GM18861 (cell line): ENCODE measurements at regions not wholly inside any gene's neighbourhood (a gene's known extent, or its start where the extent isn't known, plus 50 kb on each side); places are given as distances from the start of the nearest gene placed in this dataset.
"Not testable (repeated sequence)": the region's sequence is repeated elsewhere in the genome, so short reads cannot be mapped to it uniquely, and the experiment has no call there.

ENCODE experiments used
- ATAC-seq: cut with Tn5 transposase; IDR thresholded peaks from one replicate; pipeline ENCODE4 v1.9.1; 2021; ENCODE audit not compliant: unreplicated experiment

GRCh38 chr4:79748835-79749234 lies 324.2 kb downstream of the ANTXR2 start:
- no peak for ATAC-seq

- no peak for ATAC-seq
These were observed 325.8 kb downstream of the ANTXR2 start for GRCh38 chr4:79747252-79747651.

GRCh38 chr4:79743014-79743413 lies 330.0 kb downstream of the ANTXR2 start:
- no peak for ATAC-seq

GRCh38 chr4:79739912-79740311 lies 331.9 kb upstream of the GK2 start:
- ATAC-seq = no peak

- no peak for ATAC-seq
These were observed 315.5 kb upstream of the GK2 start for GRCh38 chr4:79723507-79723906.

- ATAC-seq = no peak
These were observed 292.3 kb upstream of the GK2 start for GRCh38 chr4:79700356-79700755.

- ATAC-seq = no peak
These were observed 289.4 kb upstream of the GK2 start for GRCh38 chr4:79697444-79697843.

GRCh38 chr4:79696534-79696933 lies 288.5 kb upstream of the GK2 start:
- not testable (repeated sequence) for ATAC-seq

- ATAC-seq = no peak
These were observed 287.8 kb upstream of the GK2 start for GRCh38 chr4:79695848-79696247.

GRCh38 chr4:79689740-79690139 lies 281.7 kb upstream of the GK2 start:
- ATAC-seq = no peak

- no peak for ATAC-seq
These were observed 280.7 kb upstream of the GK2 start for GRCh38 chr4:79688691-79689090.

- ATAC-seq = no peak
These were observed 279.0 kb upstream of the GK2 start for GRCh38 chr4:79687006-79687405.

- no peak for ATAC-seq
These were observed 277.5 kb upstream of the GK2 start for GRCh38 chr4:79685542-79685941.

- ATAC-seq = no peak
These were observed 276.5 kb upstream of the GK2 start for GRCh38 chr4:79684516-79684915.

- ATAC-seq = no peak
These were observed 274.9 kb upstream of the GK2 start for GRCh38 chr4:79682801-79683530.

- no peak for ATAC-seq
These were observed 274.1 kb upstream of the GK2 start for GRCh38 chr4:79682161-79682560.

- ATAC-seq = no peak
These were observed 271.8 kb upstream of the GK2 start for GRCh38 chr4:79679859-79680258.

GRCh38 chr4:79678472-79679202 lies 270.6 kb upstream of the GK2 start:
- ATAC-seq = no peak

GRCh38 chr4:79676705-79677104 lies 268.7 kb upstream of the GK2 start:
- ATAC-seq = no peak

GRCh38 chr4:79674906-79675305 lies 266.9 kb upstream of the GK2 start:
- ATAC-seq = not testable (repeated sequence)

GRCh38 chr4:79673898-79674297 lies 265.9 kb upstream of the GK2 start:
- ATAC-seq = no peak

GRCh38 chr4:79673377-79673776 lies 265.3 kb upstream of the GK2 start:
- ATAC-seq = no peak

GRCh38 chr4:79666875-79667274 lies 258.8 kb upstream of the GK2 start:
- no peak for ATAC-seq
